Neural progenitor cell (in vitro differentiated cells): ENCODE measurements at regions not wholly inside any gene's neighbourhood (a gene's known extent, or its start where the extent isn't known, plus 50 kb on each side); places are given as distances from the start of the nearest gene placed in this dataset.

Experiments used
- DNase-seq: peaks from one replicate; pipeline ENCODE4 v3.0.0-alpha.2; 2016; ENCODE audit warnings: low spot score
- H2AFZ ChIP-seq: fragments of 200-600 bp; sonication (generic); replicated peaks from 2 replicates; pipeline ENCODE4 v1.6.1; 2016; ENCODE audit warnings: antibody characterized with exemption
- H3F3A ChIP-seq: fragments of 200-600 bp; sonication (generic); 2 replicates; pipeline ENCODE4 v1.6.1; 2016; ENCODE audit warnings: antibody characterized with exemption, low read depth
- H3K27ac ChIP-seq: fragments of 200-600 bp; sonication (generic); 2 replicates; pipeline ENCODE4 v1.5.1; 2016; ENCODE audit warnings: mild to moderate bottlenecking
- H3K27me3 ChIP-seq: fragments of 200-600 bp; sonication (generic); 2 replicates; pipeline ENCODE4 v1.6.1; 2016; ENCODE audit warnings: mild to moderate bottlenecking, moderate library complexity
- H3K36me3 ChIP-seq: fragments of 200-600 bp; sonication (generic); 2 replicates; pipeline ENCODE4 v1.5.1; 2016
- H3K4me1 ChIP-seq: fragments of 200-600 bp; sonication (generic); 2 replicates; pipeline ENCODE4 v1.6.1; 2016; ENCODE audit warnings: mixed run types
- H3K4me2 ChIP-seq: fragments of 200-600 bp; sonication (generic); 2 replicates; pipeline ENCODE4 v1.6.1; 2016
- H3K4me3 ChIP-seq: fragments of 200-600 bp; sonication (generic); 2 replicates; pipeline ENCODE4 v1.5.1; 2016
- H3K79me2 ChIP-seq: fragments of 200-600 bp; sonication (generic); 2 replicates; pipeline ENCODE4 v1.6.1; 2016; ENCODE audit warnings: low read depth
- H3K9ac ChIP-seq: fragments of 200-600 bp; sonication (generic); 2 replicates; pipeline ENCODE4 v1.6.1; 2016
- H3K9me3 ChIP-seq: fragments of 200-600 bp; sonication (generic); 2 replicates; pipeline ENCODE4 v1.5.1; 2016; ENCODE audit warnings: low read depth
- H4K20me1 ChIP-seq: fragments of 200-600 bp; sonication (generic); 2 replicates; pipeline ENCODE4 v1.6.1; 2016; ENCODE audit warnings: low read depth
- H3K27ac Mint-ChIP-seq: 3 replicates; pipeline ENCODE4 v1.8.0; 2021; ENCODE audit warnings: mixed read lengths
- H3K27me3 Mint-ChIP-seq: 2 replicates; pipeline ENCODE4 v1.8.0; 2022; ENCODE audit warnings: low read depth, mild to moderate bottlenecking, inconsistent platforms, moderate library complexity, mixed read lengths; ENCODE audit not compliant: insufficient read depth
- H3K36me3 Mint-ChIP-seq: 3 replicates; pipeline ENCODE4 v1.8.0; 2021; ENCODE audit warnings: mixed read lengths
- H3K4me1 Mint-ChIP-seq: 3 replicates; pipeline ENCODE4 v1.8.0; 2021; ENCODE audit warnings: mixed read lengths
- H3K4me3 Mint-ChIP-seq: 3 replicates; pipeline ENCODE4 v1.8.0; 2021; ENCODE audit warnings: mild to moderate bottlenecking, moderate library complexity, mixed read lengths
- H3K9me3 Mint-ChIP-seq: 3 replicates; pipeline ENCODE4 v1.8.0; 2020; ENCODE audit warnings: mixed read lengths
- EZH2 ChIP-seq: fragments of 200-600 bp; sonication (generic); IDR thresholded peaks from 2 replicates; pipeline ENCODE4 v1.6.1; 2017; ENCODE audit warnings: antibody characterized with exemption, mild to moderate bottlenecking, moderate library complexity
- EZH2phosphoT487 ChIP-seq: fragments of 200-600 bp; sonication (generic); IDR thresholded peaks from 2 replicates; pipeline ENCODE4 v1.6.1; 2017; ENCODE audit warnings: antibody characterized with exemption
- TF ChIP-seq, protein P1 (sequence below): fragments of 200-600 bp; sonication (generic); IDR thresholded peaks from 2 replicates; pipeline ENCODE4 v1.5.1; 2017; ENCODE audit warnings: antibody characterized with exemption, mild to moderate bottlenecking

DNA sequence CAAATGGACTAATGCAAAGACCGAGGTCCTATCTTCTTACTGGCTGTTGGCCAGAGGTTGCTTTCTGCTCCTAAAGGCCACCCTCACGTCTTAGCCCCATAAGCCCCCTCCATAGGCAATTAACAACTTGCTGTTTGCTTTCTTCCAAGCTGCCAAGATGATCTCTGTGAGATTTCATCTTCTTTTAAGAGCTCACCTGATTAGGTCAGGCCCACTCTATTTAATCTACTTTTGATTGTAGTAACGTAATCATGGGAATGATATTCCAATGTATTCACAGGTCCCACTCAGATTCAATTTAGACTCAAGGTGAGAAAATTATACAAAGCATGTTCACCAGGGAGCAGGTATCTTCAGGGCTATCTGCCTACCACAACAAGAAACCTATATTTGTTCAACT, 84.4 kb upstream of the RAD23B start:
- no peak overlapping the region for H3K4me3 Mint-ChIP-seq
- Histone ChIP-seq H3K27me3 (no peaks in the 10 kb centered on the region), H3K27ac (no peak overlapping the region), H3K4me3 (no peak overlapping the region), H3K9ac (no peak overlapping the region), H4K20me1 (no peaks in the 10 kb centered on the region), H3K79me2 (no peaks in the 10 kb centered on the region), H3K9me3 (peaks cover 5% of the 10 kb centered on the region), H3K4me1 (no peaks in the 10 kb centered on the region), H3K4me2 (no peak overlapping the region), H2AFZ (no peak overlapping the region), H3K36me3 (no peaks in the 10 kb centered on the region), H3F3A (no peaks in the 10 kb centered on the region)
- no peak for DNase-seq
- H3K27ac Mint-ChIP-seq, result no peak overlapping the region
- H3K27me3 Mint-ChIP-seq, result no peaks in the 10 kb centered on the region
- no peaks in the 10 kb centered on the region for H3K4me1 Mint-ChIP-seq
- peaks cover 8% of the 10 kb centered on the region for H3K9me3 Mint-ChIP-seq
- TF ChIP-seq EZH2phosphoT487, result no peak
- TF ChIP-seq, protein P1, sequence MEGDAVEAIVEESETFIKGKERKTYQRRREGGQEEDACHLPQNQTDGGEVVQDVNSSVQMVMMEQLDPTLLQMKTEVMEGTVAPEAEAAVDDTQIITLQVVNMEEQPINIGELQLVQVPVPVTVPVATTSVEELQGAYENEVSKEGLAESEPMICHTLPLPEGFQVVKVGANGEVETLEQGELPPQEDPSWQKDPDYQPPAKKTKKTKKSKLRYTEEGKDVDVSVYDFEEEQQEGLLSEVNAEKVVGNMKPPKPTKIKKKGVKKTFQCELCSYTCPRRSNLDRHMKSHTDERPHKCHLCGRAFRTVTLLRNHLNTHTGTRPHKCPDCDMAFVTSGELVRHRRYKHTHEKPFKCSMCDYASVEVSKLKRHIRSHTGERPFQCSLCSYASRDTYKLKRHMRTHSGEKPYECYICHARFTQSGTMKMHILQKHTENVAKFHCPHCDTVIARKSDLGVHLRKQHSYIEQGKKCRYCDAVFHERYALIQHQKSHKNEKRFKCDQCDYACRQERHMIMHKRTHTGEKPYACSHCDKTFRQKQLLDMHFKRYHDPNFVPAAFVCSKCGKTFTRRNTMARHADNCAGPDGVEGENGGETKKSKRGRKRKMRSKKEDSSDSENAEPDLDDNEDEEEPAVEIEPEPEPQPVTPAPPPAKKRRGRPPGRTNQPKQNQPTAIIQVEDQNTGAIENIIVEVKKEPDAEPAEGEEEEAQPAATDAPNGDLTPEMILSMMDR, result no peak
- no peak for TF ChIP-seq EZH2
- peaks cover 2% of the 10 kb centered on the region for H3K36me3 Mint-ChIP-seq

DNA sequence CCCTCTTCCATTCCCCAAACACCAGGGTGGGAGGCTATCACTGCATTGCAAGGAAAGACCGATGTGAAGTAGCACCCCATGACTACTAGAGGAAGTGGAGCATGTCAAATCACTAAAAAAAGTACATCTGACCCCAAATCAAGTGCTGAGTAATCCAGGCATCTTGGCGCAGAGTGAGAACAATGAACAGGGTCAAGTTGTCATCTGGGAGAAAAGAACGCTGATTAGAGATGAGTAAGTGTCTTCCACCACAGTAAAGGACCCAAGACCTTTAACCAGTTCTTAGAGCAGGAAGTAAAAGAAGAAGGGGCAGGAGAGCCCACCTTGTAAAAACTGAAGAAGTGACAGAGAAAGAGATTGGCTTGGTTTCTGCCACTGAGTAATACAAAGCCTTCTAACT, 75.0 kb upstream of the RAD23B start:
- no peak overlapping the region for H2AFZ ChIP-seq
- H3K27me3 ChIP-seq, result no peaks in the 10 kb centered on the region
- Mint-ChIP-seq H3K9me3 (peaks cover 5% of the 10 kb centered on the region), H3K4me1 (peaks cover 3% of the 10 kb centered on the region), H3K36me3 (no peaks in the 10 kb centered on the region), H3K27ac (no peak overlapping the region), H3K4me3 (no peak overlapping the region), H3K27me3 (peaks cover 1% of the 10 kb centered on the region)
- H3K36me3 ChIP-seq, result no peaks in the 10 kb centered on the region
- DNase-seq, result no peak
- H3K4me3 ChIP-seq, result no peak overlapping the region
- H3K79me2 ChIP-seq, result no peaks in the 10 kb centered on the region
- no peak overlapping the region for H3K27ac ChIP-seq
- H3K4me1 ChIP-seq, result no peaks in the 10 kb centered on the region
- H3K9me3 ChIP-seq, result no peaks in the 10 kb centered on the region
- H3K9ac ChIP-seq, result no peak overlapping the region
- H3K4me2 ChIP-seq, result no peak overlapping the region
- no peaks in the 10 kb centered on the region for H4K20me1 ChIP-seq
- TF ChIP-seq, protein P1, result no peak
- TF ChIP-seq EZH2, result no peak
- TF ChIP-seq EZH2phosphoT487, result no peak
- H3F3A ChIP-seq, result no peaks in the 10 kb centered on the region

DNA sequence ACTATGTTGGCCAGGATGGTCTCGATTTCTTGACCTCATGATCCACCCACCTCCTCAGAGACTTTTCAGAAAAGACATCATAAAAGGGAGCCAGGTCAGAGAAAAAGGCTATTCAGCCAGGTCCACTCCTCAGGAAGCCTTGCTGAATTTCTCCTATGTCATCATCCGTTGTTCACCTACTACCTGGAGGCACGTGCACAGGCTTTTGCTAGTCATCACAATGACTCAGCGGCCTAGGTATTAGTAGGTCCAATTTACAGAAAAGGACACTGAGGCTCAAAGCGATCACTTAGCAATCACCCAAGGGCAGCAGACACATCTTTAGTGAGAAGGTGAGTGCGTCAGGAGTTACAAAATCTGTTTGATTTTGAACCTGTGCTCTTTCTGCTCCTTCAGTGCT, 72.3 kb upstream of the RAD23B start:
- no peaks in the 10 kb centered on the region for H3K36me3 ChIP-seq
- H3K9ac ChIP-seq, result no peak overlapping the region
- DNase-seq, result no peak
- Mint-ChIP-seq H3K27me3 (peaks cover 2% of the 10 kb centered on the region), H3K4me3 (no peak overlapping the region), H3K4me1 (peaks cover 7% of the 10 kb centered on the region), H3K9me3 (no peaks in the 10 kb centered on the region), H3K27ac (no peak overlapping the region), H3K36me3 (no peaks in the 10 kb centered on the region)
- no peak overlapping the region for H3K27ac ChIP-seq
- no peaks in the 10 kb centered on the region for H3K27me3 ChIP-seq
- TF ChIP-seq EZH2phosphoT487 (no peak), EZH2 (no peak)
- TF ChIP-seq, protein P1, result no peak
- no peaks in the 10 kb centered on the region for H3K9me3 ChIP-seq
- no peak overlapping the region for H3K4me2 ChIP-seq
- no peaks in the 10 kb centered on the region for H3F3A ChIP-seq
- H4K20me1 ChIP-seq, result no peaks in the 10 kb centered on the region
- H2AFZ ChIP-seq, result no peak overlapping the region
- no peaks in the 10 kb centered on the region for H3K79me2 ChIP-seq
- no peak overlapping the region for H3K4me3 ChIP-seq
- no peaks in the 10 kb centered on the region for H3K4me1 ChIP-seq
